ENCODE measurements at regions not wholly inside any gene's neighbourhood (a gene's known extent, or its start where the extent isn't known, plus 50 kb on each side); places are given as distances from the start of the nearest gene placed in this dataset.

DNA sequence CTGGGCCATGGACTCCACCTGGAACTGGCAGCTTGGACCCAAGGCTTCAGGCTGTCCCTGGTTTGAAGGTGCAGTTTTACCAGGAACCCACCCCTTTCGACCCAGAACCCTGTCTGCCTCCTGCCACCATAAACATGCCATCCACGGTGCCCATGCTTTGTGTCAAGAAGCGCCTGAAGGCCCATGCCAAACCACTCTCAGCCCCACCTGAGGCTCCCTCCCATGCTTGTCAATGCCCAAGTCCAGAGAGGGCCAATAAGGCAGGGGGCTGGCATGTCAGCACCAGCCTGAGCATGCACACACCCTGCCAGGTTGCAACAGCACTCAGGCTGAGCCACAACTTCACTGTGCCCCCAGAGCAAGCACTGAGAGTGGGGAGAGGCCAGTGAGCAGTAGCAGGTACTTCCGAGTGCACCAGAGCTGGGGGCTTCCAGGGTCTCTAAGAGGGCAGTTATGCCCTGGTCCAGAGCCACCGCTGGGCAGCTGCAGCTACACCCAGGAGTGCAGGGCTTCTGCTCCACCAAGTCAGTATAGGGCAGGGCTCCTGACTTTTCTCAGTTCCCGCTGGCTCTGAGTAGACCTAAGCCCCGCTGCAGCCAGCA is 1256.0 kb downstream of the AMY1C start:
- Histone ChIP-seq H2BK20ac (ENCODE audit: low read depth, low read length, poor library complexity, severe bottlenecking) (no peak overlapping the region), H3K4ac (ENCODE audit: low read depth, low read length) (no peak overlapping the region), H3K79me2 (ENCODE audit: insufficient read depth, low read length) (no peaks in the 10 kb centered on the region), H2AFZ (ENCODE audit: low read length) (no peak overlapping the region), H3K27ac (ENCODE audit: insufficient read length, low read depth, low read length) (no peak overlapping the region), H3K18ac (ENCODE audit: insufficient read length, low read depth, low read length) (no peak overlapping the region), H3K56ac (ENCODE audit: insufficient read length, low read depth, low read length) (no peak overlapping the region), H4K91ac (ENCODE audit: insufficient read length, low read depth, low read length) (no peak overlapping the region), H4K5ac (ENCODE audit: insufficient read length, low read depth, low read length) (no peak overlapping the region), H3K23ac (ENCODE audit: insufficient read length, low read depth, low read length) (no peak overlapping the region), H3K14ac (ENCODE audit: insufficient read depth, low read length) (no peak overlapping the region), H3T11ph (ENCODE audit: low read length) (no peak overlapping the region), H2BK5ac (ENCODE audit: insufficient read length, low read length) (no peak overlapping the region), H3K4me1 (ENCODE audit: insufficient read depth, low read length) (no peaks in the 10 kb centered on the region), H3K4me2 (ENCODE audit: insufficient read depth, insufficient read length, low read length) (no peak overlapping the region), H4K8ac (replicated peaks; ENCODE audit: insufficient read length, low read depth, low read length) (no peak overlapping the region), H3K9ac (ENCODE audit: extremely low read depth, insufficient read length, low read length) (no peak overlapping the region), H4K20me1 (ENCODE audit: control insufficient read depth, insufficient read depth, insufficient read length) (no peaks in the 10 kb centered on the region), H2BK15ac (ENCODE audit: low read depth, low read length) (no peak overlapping the region), H3K9me3 (ENCODE audit: control insufficient read depth, low read depth, low read length) (no peaks in the 10 kb centered on the region), H3K23me2 (ENCODE audit: insufficient read length, low read depth, low read length, poor library complexity, severe bottlenecking) (no peaks in the 10 kb centered on the region), H3K79me1 (ENCODE audit: insufficient read depth, low read depth, low read length, poor library complexity, severe bottlenecking) (no peaks in the 10 kb centered on the region), H2BK120ac (ENCODE audit: low read depth, low read length, poor library complexity, severe bottlenecking) (no peak overlapping the region), H3K27me3 (ENCODE audit: insufficient read depth, low read length) (no peaks in the 10 kb centered on the region), H2BK12ac (ENCODE audit: insufficient read length, low read depth, low read length) (no peak overlapping the region), H2AK5ac (ENCODE audit: insufficient read length, low read length) (no peak overlapping the region)
- Mint-ChIP-seq H3K4me3 (no peak overlapping the region), H3K36me3 (ENCODE audit: insufficient read depth in 1 of 3, low read depth in 3 of 3) (no peaks in the 10 kb centered on the region), H3K4me1 (no peaks in the 10 kb centered on the region), H3K27me3 (ENCODE audit: low read depth) (no peaks in the 10 kb centered on the region), H3K27ac (no peak overlapping the region), H3K9me3 (peaks cover 0 to 2% of the 10 kb centered on the region in 2 experiments; a peak in 1 of 5 replicates)
- no CpG with 5 or more reads among the region's 7 CpGs for WGBS (ENCODE audit: extremely low coverage, insufficient read length, low lambda C conversion rate)
- TF ChIP-seq, protein P1, sequence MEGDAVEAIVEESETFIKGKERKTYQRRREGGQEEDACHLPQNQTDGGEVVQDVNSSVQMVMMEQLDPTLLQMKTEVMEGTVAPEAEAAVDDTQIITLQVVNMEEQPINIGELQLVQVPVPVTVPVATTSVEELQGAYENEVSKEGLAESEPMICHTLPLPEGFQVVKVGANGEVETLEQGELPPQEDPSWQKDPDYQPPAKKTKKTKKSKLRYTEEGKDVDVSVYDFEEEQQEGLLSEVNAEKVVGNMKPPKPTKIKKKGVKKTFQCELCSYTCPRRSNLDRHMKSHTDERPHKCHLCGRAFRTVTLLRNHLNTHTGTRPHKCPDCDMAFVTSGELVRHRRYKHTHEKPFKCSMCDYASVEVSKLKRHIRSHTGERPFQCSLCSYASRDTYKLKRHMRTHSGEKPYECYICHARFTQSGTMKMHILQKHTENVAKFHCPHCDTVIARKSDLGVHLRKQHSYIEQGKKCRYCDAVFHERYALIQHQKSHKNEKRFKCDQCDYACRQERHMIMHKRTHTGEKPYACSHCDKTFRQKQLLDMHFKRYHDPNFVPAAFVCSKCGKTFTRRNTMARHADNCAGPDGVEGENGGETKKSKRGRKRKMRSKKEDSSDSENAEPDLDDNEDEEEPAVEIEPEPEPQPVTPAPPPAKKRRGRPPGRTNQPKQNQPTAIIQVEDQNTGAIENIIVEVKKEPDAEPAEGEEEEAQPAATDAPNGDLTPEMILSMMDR (conservative IDR thresholded peaks at IDR 0.05) = no peak
- DNase-seq = no peak

All from H9 (cell line).